Coronary artery (tissue), 2 donors: ENCODE measurements at regions not wholly inside any gene's neighbourhood (a gene's known extent, or its start where the extent isn't known, plus 50 kb on each side); places are given as distances from the start of the nearest gene placed in this dataset.

Experiments
- DNase-seq: peaks from one replicate; pipeline ENCODE4 v3.0.0-alpha.2; 2017; ENCODE audit warnings: low spot score
- H3K27ac ChIP-seq, 2 donors: fragments of 200-600 bp; sonication (generic); one replicate each; pipeline ENCODE4 v1.5.1; 2016 to 2019
- H3K4me3 ChIP-seq: fragments of 200-600 bp; sonication (generic); 2 replicates; pipeline ENCODE4 v1.5.1; 2016; ENCODE audit warnings: mild to moderate bottlenecking, moderate library complexity
- TF ChIP-seq, protein P1 (sequence below): fragments of 200-600 bp; sonication (generic); IDR thresholded peaks from one replicate; pipeline ENCODE4 v1.5.1; 2019; ENCODE audit warnings: antibody characterized with exemption

DNA sequence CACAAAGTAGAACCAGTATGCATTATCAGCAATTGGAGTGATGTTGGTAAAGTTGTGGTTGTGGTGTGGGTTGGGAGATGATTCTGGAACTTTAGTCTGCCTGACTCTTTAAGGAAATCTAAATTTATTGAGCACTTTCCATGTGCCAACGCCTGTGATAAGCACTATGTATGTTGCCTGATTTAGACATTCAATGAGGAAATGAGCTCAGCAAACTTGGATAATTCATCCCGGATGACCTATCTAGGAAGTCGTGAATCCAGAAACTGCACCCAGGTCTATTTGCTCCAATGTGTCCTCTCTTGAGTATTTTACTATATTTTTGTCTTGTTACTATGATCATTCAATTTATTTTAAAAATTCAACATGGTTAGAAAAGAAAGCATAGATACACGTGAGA, 400.8 kb upstream of the MMADHC start:
- TF ChIP-seq, protein P1, sequence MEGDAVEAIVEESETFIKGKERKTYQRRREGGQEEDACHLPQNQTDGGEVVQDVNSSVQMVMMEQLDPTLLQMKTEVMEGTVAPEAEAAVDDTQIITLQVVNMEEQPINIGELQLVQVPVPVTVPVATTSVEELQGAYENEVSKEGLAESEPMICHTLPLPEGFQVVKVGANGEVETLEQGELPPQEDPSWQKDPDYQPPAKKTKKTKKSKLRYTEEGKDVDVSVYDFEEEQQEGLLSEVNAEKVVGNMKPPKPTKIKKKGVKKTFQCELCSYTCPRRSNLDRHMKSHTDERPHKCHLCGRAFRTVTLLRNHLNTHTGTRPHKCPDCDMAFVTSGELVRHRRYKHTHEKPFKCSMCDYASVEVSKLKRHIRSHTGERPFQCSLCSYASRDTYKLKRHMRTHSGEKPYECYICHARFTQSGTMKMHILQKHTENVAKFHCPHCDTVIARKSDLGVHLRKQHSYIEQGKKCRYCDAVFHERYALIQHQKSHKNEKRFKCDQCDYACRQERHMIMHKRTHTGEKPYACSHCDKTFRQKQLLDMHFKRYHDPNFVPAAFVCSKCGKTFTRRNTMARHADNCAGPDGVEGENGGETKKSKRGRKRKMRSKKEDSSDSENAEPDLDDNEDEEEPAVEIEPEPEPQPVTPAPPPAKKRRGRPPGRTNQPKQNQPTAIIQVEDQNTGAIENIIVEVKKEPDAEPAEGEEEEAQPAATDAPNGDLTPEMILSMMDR, result no peak
- Histone ChIP-seq H3K27ac (no peak overlapping the region), H3K4me3 (no peak overlapping the region)
- DNase-seq, result no peak

DNA sequence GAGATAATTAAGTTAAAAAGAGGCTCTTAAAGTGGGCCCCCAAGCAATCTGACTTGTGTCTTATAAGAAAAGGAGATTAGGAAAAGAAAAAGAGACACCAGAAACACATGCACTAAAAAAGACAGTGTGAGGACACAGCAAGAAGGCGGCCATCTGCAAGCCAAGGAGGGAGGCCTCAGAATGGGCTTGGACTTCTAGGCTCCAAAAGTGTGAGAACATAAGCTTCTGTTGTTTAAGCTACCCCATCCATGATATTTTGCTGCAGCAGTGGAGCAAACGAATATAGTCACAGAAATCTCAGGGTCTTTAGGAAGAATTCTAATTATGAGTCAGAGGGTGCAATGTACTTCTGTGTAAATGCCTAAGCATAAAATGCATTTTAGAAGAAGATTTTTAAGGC, 399.3 kb upstream of the MMADHC start:
- no peak for DNase-seq
- H3K27ac ChIP-seq, result no peak overlapping the region
- H3K4me3 ChIP-seq, result no peak overlapping the region
- TF ChIP-seq, protein P1, result no peak

DNA sequence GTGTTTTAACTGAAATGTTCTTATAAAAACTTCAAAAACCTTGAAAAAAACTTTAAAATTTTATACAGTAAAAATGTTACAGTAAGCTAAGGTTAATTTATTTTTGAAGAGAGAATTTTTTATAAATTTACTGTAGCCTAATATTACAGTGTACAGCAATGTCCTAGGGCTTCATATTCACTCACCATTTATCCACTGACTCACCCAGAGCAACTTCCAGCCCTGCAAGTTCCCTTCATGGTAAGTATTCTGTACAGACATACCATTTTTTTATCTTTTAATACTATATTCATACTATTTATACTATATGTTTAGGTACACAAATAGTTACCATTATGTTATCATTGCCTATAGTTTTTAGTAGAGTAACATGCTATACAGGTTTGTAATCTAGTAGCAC, 396.7 kb upstream of the MMADHC start:
- no peak for DNase-seq
- TF ChIP-seq, protein P1, result no peak
- no peak overlapping the region for H3K4me3 ChIP-seq
- no peak overlapping the region for H3K27ac ChIP-seq

DNA sequence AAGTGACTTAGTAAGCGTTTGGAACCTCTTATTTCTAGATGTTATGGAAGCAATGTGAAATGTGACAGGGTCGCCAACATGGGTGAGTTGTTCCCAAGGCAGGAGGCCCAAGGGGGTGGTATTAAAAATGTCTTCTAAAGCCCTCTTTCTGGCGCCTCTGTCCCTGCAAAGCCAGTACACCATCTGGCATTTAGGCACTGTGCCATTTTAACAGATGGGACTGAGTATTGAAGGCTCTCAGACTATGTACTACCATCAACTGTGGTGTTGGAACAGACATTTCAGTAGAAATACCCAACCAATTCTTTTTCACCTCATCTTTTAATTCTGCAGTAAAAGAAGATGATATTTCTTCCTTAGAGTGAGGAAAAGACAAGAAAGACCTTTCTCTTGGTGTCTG, 384.5 kb upstream of the MMADHC start:
- Histone ChIP-seq H3K4me3 (no peak overlapping the region), H3K27ac (no peak overlapping the region)
- DNase-seq, result no peak
- TF ChIP-seq, protein P1, result no peak

DNA sequence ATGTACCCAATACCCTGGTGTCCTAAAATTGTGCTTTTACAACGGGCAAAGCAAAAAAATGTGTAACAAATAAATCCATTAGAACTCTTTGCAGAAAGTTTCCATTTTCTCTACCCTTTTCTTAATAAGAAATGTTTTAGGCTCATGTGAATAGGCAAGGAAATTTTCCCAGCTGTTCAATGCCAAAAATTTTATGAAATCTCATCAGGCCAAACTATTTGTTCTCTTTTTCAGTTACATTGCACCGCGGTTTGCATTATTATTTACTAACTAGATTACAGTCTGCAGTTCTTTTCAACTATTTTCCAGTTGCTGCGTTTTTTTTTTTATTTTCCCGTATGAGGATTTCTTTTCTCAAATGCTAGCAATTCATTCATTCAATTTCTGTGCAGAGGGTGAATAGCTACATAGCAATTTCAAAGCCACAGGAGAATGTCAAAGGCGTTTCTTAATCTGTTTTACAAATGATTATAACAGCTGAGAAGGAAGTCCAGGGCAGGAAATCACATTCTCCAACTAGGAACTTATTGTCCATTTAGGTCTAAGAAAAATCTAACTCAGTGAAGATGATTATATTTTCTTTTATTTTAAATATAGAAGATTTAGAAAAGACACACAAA, 367.5 kb upstream of the MMADHC start:
- no peak for DNase-seq
- no peak overlapping the region for H3K27ac ChIP-seq
- H3K4me3 ChIP-seq, result no peak overlapping the region
- TF ChIP-seq, protein P1, result no peak

DNA sequence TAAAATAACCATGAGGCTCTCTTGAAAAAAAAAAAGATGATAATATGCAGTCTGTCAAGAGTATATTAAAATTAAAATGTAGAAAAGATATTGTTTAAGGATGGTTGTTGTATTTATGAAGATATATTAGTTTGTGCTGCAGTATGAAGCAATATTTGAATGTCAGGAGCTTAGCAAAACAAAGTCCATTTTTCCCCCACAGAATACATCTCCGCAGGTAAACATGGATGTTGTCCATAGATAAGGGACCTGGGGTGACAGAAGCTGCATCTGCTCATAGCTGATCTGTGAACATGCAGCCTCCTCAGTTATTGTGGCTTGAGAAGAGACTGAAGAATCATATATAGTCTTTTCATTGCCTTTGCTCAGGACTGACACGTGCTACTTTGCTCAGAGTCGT, 366.1 kb upstream of the MMADHC start:
- DNase-seq, result no peak
- TF ChIP-seq, protein P1, result no peak
- Histone ChIP-seq H3K4me3 (no peak overlapping the region), H3K27ac (no peak overlapping the region)

DNA sequence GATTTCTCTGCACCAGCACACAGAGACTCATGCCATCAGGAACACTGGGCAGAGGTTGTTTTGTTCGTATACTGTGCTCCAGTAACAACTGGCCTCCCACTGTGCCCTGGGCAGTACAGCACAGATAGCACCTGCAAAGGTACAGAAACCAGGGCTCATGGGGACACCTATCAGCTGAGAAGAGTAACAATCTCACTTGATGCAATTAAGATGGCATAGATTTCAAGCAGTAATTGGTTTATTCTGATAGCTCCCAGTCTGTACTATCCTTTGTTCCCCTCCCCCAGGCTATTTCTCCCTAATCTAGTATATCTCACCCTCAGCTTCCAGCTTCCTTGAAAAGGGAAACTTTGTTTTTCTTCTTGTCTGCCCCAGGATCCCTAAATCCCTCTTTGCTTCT, 343.9 kb upstream of the MMADHC start:
- TF ChIP-seq, protein P1, result no peak
- Histone ChIP-seq H3K4me3 (no peak overlapping the region), H3K27ac (no peak overlapping the region)
- no peak for DNase-seq
